ENCODE measurements at regions not wholly inside any gene's neighbourhood (a gene's known extent, or its start where the extent isn't known, plus 50 kb on each side); places are given as distances from the start of the nearest gene placed in this dataset.

DNA sequence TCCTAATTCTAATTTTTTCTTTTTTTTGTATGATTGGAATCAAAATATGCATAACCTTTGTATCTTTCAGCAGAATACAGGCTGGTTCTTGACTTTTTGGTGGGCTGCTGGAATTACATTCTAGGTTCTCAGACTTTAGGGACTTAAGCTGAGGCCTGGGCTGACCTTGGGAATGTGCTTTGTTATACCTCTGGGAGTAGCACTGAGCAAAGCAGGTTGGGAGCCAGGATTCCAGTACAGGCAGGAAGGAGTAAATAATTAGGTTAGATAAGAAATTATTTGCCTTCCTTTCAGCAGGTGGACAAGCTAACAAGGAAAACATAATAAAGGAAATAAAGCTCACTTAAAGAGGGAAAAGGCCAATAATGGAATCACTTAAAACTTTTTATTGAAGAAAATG lies 49.9 kb upstream of the SLC4A4 start:
- no peak for DNase-seq
- no peak for TF ChIP-seq CTCF (IDR thresholded peaks at IDR 0.05)
- Mint-ChIP-seq H3K27me3 (ENCODE audit: low read depth, poor library complexity) (peaks cover 4% of the 10 kb centered on the region), H3K4me3 (no peak overlapping the region), H3K36me3 (ENCODE audit: low read depth) (no peaks in the 10 kb centered on the region), H3K4me1 (peaks cover 11% of the 10 kb centered on the region), H3K9me3 (no peaks in the 10 kb centered on the region), H3K27ac (no peak overlapping the region)

Measured in nephron progenitor cell (in vitro differentiated cells).